ENCODE measurements at regions not wholly inside any gene's neighbourhood (a gene's known extent, or its start where the extent isn't known, plus 50 kb on each side); places are given as distances from the start of the nearest gene placed in this dataset.

DNA sequence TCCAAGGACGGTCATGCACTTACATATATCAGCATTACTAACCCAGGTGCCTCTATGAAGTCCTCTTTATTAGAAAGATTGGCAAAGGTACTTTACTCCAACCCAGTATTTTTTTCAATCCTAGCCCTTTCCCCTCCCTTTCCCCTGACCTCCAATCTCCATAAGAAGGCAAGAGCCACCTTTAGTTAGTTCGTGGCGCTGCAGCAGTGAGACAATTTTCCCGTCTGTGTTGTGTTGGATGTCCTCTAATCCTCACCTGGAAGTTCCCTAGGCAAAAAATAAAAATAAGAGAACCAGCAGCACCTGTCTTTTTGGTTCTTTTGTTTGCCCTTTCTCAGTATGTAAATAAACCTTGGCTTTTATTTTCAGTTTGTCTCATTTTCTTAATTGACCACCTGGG lies 439.6 kb upstream of the LRFN5 start:
- TF ChIP-seq, protein P1, sequence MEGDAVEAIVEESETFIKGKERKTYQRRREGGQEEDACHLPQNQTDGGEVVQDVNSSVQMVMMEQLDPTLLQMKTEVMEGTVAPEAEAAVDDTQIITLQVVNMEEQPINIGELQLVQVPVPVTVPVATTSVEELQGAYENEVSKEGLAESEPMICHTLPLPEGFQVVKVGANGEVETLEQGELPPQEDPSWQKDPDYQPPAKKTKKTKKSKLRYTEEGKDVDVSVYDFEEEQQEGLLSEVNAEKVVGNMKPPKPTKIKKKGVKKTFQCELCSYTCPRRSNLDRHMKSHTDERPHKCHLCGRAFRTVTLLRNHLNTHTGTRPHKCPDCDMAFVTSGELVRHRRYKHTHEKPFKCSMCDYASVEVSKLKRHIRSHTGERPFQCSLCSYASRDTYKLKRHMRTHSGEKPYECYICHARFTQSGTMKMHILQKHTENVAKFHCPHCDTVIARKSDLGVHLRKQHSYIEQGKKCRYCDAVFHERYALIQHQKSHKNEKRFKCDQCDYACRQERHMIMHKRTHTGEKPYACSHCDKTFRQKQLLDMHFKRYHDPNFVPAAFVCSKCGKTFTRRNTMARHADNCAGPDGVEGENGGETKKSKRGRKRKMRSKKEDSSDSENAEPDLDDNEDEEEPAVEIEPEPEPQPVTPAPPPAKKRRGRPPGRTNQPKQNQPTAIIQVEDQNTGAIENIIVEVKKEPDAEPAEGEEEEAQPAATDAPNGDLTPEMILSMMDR (conservative IDR thresholded peaks at IDR 0.05), result peak; percentile 33
- TF ChIP-seq ZFX (IDR thresholded peaks at IDR 0.05), result no peak

Measured in C4-2B (cell line).